GM19043 (cell line): ENCODE measurements at regions not wholly inside any gene's neighbourhood (a gene's known extent, or its start where the extent isn't known, plus 50 kb on each side); places are given as distances from the start of the nearest gene placed in this dataset.
"Not testable (repeated sequence)": the region's sequence is repeated elsewhere in the genome, so short reads cannot be mapped to it uniquely, and the experiment has no call there.

Source experiments
- ATAC-seq: cut with Tn5 transposase; IDR thresholded peaks from one replicate; pipeline ENCODE4 v1.9.1; 2021; ENCODE audit warnings: low read depth; ENCODE audit not compliant: unreplicated experiment

DNA sequence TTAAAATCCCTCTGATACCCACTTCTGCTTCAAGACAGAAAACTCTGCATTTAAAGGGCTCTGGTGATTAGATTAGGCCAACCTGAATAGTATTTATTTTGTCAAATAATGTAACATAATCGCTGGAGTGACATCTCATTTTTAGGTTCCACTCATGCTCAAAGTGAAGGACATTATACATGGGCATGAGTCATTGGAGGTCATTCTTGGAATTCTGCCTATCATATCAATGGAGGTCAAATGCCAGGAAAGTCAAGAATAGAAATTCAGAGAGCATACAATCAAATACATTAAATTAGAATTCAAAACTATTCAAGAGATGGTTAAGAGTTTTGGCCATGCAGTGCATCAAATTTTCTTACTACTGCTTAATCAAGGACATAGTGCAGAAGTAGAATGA, 50.8 kb upstream of the PRSS1 start:
- no peak for ATAC-seq

DNA sequence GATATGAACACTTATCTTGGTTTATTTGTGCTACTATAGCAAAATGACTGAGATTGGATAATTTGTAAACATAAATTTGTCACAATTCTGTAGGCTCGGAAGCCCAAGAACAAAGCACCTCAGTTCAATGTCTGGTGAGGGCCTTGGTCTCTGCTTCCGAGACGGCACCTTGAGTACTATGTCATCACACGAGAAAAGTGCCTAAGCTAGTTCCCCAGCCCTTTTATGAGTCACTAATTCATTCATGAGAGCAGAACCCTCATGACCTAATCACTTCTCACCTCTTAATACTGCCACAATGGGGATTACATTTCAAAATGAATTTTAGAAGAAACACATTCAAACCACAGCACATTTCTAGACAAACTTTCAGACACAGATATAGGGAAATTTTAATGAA, 52.0 kb upstream of the PRSS1 start:
- no peak for ATAC-seq

DNA sequence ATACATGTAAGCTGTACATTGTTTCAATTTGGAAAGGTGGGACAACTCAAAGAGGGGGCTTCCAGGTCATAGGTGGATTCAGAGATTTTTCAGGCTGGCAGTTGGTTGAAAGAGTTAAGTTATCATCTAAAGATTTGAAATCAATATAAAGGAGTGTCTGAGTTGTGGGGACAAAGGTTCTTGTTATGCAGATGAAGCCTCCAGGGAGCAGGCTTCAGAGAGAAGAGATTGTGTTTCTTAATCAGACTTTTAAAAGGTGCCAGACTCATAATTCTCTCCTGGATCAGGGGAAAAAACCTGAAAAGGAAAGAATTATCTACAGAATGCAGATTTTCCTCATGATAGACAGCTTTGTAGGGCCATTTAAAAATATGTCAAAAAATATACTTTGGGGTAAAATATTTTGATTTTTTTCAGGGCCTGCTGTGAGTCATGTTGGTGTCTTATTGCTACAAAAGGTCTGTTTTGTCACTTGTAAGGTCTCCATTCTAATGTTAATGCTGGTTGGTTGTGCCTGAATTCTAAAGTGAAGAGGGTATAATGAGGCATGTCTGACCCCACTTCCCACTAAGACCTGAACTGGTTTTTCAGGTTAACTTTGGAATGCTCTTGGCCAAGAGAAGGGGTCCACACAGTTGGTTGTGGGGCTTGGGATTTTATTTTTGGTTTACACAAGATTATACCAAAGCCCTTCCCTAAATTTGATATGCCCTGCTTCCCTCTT, 52.7 kb upstream of the PRSS1 start:
- ATAC-seq, result no peak

DNA sequence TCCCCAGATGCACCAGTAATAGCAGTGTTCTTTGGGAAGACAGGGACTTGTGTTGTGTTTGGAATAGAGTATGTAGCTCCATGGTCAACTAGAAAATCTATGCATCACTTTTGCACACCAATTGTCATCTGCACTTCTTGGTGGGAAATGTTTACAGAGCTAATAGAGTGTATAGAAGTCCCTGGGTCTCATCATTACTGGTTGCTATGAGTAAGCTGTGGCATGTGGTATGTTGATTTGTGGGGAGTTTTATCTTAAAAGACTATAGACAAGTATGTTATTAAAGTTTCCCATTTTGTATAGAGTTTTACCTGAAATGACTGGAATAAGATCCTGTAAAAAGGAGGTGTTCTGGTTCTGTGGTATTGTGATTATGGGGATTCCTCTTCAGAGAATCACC, 55.4 kb upstream of the PRSS1 start:
- ATAC-seq, result no peak

DNA sequence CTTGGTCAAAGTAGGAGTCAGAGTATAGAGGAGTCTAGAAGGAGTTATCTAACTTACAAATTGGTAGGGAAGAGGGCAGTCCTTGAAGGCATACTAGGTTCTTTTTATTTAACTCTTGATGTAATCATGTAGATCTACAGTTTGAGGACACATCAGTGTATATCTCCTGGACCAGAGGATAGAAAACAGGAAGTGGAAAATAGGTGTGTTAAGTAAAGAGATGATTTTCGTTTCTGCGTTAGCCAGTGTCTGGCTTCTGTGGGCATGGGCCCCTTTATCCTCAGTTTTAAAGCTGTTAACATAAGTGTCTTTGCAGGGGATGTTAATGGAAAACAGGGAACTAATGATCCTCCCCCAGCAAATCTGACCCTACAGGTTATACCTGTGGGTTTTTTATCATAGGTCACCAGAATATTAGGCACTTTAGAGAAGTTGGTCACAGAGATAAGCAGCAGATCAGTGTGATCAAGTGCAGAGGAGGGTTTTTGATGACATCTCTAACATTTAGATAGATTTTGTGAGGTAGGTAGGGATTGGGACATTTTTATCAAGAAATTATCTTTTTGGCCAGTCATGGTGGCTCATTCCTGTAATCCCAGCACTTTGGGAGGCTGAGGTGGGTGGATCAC, 58.6 kb upstream of the PRSS1 start:
- no peak for ATAC-seq

DNA sequence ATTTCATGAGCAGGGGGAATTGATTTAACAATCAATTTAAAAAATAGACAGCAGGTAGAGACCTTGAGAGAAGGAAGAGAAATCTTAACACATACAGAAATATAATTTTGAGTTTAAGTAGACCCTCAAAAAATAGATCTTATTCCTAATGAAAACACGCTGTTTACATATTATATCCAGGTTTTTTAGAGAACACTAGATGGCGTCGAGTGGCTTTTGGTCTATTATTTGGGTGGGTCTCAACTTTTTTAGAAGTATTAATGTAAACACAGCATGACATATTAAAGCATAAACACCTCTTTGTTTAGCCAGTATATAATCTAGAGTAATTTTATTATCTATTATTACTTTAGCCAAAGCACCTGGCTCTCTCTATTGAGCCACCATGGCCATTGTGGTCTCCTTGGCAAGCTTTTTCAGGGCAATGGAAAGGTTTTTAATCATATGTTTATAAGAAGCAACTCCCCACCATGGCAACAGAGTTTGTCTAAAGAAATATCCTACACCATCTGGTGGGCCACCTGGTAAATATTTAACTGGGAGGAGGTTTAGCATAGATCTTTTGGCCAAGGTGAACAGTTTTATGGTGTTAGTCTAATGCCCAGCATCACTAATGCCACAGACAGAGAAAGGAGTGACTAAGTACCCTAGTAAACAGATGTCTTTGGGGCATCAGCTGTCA, 59.7 kb upstream of the PRSS1 start:
- no peak for ATAC-seq

DNA sequence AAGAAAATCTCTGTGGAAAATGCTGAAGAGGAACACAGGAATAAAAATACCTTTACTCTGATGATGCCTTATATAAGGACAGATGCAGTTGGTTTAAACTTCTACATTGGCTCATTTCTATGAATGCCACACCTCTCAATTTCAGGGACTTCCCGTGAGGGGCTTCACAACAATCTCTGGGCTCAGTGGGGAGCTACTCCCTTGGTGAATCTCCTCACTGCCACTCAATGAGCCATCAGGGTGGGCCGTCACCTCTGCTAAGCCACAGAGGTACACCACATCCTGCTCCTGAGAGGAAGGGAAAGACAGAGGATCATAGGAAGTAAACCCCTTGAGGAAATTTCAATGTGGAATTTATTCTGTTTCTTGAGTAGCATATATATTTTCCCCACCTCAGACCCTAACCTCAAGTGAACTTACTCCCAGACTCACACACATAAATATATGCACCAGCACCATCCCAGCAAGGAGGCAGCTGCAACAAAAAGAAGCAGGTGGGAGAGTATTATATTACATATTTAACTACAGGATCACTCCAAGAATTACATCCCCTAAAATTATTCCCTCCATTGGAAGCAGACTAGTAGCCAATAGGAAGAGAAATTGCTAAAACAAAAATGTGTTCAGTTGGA, 63.3 kb upstream of the PRSS1 start:
- ATAC-seq, result no peak

DNA sequence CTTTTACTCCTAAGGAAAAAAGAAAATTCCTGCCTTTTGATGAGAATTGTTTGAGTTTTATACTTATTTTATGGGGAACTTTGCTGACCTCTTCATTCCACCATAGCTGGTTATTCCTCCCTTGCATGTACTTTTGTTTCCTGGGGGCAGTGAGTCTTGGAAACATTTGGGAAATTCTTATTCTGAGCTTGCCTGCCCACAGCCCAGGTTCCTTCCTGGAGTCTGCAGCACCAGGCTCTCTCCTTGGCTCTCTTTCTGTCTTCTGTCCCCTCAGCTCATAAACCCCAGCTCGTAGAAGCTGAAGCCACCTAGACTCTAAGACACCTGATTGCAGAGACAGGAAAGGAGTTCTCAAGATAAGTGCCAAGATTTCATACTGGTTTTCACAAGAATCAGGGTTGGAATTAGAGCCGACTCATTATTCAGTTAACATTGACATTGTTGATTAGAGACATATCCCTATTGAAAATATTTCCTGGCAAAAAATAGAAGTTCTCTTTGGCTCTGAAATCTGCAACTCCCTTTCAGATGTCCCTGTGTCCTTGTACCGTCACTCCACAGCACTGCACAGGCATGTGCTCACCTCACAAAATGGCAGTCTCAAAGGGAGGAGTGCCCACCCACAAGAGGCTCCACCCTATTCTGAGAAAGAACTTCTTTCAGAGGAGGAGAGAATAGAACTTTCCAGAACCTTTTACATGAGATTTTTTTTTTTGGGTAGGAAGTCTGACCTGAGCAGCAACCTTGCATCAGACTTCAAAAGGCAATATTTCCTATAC, 67.8 kb upstream of the PRSS1 start:
- ATAC-seq, result no peak

DNA sequence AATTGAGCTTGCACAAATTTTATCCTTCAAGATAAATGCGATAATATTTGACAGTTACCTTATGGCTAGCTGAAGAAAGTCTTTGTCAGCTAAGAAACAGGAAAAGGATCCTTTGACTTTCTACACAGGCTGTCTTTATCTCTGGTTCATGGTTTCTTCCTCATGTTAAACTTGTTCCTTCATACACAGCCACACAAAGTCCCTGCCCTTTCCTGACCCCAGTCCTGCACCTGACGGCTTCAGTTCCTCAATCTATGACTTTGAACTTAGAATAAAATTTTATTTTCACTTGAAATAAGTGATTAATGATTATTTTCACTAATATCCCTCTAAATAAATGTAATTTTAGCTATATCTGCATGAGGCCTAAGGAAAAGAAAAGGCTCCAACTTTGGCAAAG, 77.8 kb upstream of the PRSS1 start:
- no peak for ATAC-seq

DNA sequence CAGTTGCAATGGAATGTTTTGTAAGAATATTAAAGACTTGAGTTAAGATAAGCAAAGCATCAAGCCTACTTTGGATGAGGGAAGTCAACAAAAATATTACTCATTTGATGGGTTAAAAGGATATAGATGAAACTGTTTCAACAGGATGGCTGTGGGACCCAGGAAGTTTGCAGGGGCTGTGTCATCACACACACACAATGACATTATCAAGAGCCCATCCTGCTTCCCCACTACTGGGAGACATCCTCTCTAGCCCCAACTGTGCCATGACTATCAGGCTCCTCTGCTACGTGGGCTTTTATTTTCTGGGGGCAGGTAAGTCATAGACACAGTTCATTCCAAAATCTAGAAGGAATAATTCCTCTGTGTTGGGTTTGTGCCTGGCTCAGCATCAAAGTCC, 78.8 kb upstream of the PRSS1 start:
- no peak for ATAC-seq

DNA sequence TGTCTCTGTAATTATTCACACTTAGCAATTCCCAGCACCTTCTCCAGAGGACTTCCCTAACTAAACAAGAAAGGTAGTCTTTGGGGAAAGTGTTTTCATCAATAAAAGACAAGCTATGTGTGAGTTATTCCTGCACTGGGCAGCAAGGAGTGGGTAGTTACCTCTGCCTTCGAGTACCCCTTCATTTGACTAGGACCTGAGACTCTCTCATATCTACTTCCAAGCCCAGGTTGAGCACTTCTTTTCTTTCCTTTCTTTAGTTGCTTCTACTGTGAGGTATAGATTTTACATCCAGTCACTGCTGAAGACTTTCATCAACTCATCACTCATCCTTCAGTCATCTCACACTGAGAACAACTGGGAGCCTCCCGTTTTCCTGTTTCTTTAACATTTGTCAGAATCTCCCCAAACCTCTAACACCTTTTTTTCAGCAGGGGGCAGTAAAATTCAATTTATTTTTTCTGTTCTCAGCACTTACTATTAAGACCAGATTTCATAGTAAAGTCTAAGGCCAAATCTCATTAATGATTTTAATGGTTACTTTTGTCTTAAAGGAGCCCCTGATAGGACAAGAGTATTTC, 80.1 kb upstream of the PRSS1 start:
- no peak for ATAC-seq

DNA sequence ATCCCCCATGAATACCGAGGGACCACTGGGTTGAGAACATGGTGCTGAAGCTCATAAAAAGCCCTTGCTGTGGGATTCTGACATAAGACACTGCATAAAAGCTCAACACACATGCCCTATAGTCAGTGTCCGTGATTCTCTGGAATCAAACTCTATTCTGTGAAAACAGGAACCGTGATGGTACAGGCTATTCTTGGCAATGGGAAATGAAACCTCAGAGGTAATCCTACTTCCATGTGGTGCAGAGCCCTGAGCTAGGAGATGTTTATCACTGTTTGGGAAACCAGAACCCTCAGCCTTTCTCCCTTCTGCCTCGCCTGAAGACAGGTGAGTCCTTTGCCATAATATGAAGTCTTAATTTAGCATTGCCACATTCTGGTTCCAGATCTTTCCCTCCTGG, 80.8 kb upstream of the PRSS1 start:
- ATAC-seq, result no peak

DNA sequence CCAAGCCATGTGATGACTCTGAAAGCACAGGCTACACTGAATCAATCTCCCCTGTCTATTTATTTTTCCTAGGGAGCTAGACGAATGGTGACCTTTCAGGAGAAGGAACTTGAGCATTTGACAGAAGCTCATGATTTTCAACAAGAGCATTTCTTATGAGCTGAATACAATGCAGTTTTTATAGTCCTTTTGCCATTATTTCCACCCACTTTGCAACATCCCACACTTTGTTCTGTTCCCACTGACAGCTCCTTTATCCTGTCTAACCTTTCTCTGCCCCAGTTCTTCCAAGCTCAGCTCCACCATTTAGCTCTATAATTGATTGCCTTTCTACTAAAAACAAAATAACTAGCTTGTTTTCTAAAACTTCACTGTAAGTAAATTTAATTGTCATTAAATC, 91.9 kb upstream of the PRSS1 start:
- no peak for ATAC-seq

DNA sequence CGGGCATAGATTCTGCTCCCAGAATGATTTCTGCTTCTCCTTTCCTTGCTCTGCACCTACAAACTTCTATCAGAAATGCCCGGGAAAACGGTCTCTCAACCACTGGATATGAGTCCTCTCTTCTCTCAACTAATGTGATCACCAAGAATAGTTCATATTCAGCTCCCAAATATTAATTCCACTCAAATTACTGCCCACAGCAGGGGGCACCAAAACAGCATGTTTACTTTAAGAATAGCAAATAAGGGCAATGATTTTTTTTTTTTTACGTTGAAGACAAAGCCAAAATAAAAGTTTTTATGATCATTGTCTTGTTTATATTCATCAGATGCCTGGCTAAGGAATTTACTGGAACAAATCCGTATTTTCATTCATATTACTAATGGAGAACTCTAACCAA, 94.9 kb upstream of the PRSS1 start:
- ATAC-seq, result no peak

DNA sequence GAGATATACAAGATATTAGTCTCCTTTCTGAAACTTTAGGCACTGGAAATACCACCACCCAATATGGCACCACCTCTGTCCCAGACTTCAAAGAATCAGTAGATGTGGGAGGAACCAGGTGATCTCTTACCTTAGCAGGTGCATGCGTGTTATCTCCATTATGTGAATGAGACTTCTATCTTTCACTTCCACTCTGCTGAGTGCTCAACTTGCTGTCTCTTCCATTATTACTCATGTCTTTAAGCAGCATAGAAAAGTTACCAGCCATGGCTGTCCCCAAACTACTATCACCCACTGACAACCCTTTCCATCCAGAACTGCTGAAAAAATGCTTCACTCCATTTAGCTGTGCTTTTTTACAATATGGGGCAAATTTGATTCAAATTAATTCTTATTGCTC, 101.5 kb upstream of the PRSS1 start:
- ATAC-seq, result no peak

DNA sequence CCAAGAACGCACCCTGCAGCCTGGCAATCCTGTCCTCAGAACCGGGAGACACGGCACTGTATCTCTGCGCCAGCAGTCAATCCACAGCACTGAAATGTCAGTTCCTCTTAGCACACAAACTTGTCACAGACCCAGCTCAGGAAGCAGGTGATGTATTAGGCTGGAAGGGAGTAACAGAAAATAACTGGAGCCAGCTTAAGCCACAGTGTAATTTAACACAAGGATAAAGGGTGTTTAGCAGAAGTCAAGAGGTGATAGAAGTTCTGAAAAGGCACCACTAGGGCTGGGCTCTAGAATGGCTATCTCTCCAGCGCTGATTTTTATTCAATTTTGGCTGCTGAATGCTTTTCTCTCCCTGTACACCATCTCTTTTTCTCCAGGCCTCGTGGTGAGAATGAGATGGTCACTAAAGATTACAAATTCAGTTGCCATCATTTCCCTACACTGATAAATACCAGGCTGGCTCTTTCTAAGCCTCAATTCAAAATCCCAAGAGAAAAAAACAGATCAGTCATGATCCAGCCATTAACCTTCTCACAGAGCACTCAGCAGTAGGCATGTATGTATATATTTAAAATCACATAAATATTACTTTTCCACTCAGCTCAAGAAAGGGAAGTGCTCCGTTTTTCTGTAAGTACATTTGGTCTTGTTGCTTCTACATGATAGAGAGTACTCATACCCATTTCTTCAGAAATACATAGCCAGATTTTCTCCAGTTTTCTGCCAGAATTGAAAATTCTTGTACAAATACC, 102.7 kb upstream of the PRSS1 start:
- ATAC-seq, result no peak

DNA sequence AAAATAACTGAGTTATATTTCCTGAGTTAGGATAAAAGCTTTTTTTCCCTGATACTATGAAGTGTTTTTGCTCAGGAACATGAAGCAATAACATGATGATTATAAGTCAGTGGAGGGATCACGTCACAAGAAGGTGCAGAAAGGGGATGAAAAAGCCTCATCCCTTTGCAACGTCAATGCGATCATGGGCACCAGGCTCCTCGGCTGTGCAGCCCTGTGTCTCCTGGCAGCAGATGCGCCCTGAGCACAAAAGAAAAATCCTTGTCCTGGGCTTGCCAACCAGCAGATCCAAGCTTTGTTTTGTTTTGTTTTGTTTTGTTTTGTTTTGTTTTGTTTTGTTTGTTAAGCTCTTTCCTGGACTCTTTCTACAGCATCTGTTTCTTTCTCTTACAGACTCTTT, 103.5 kb upstream of the PRSS1 start:
- ATAC-seq, result no peak

DNA sequence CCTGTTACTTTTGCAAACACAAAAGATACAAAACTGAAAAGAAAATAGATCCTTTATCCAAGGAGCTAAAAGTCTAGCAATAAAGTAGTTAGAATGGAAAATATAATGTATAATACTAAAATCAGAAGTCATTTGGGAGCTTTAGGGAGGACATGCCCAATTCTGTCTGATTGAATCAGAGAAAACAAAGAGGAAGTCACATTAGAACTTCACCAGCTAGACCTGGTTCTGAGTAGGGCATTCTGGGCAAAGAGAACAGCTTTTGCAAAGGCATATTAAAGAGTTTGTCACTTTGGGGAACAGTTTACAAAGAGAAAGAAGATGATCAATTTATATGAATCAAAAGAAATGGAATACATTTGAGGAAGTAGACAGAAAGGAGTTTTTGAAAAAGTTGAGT, 107.0 kb upstream of the PRSS1 start:
- no peak for ATAC-seq

DNA sequence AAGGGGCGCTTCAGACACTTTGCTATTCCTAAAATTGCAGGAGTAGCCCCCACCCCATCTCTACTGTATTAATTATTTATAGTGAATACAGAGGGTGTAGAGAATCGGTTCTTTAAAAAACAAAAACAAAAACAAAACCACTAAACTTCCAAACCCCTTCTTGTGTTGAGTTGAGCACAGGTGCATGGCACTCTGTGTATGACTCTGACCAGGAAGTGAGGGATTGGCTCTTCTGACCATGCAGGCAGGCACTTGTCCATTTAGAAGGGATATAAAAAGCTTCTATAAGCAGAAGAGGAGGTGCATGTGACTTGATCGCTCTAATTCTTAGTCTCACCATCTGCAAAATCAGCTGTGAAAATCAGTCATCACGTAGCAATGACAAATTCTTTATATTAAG, 108.0 kb upstream of the PRSS1 start:
- not testable (repeated sequence) for ATAC-seq

DNA sequence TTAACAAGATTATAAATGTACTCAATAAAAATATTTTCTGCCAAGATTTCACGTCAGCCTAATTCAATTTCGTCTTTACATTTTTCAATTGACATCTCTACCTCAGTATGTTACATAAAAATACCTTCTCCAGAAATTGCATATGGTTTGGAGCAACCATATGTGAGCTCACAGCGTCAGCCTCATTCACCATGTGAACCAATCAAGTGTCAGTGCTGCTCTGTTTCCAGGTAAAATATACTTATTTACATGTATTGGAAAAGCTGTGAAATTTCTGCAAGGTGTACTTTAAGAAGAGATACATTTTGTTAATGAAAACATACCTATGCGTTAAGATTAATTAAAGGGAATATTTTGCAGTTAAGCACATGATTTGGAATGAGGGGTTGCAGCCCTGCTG, 110.7 kb upstream of the PRSS1 start:
- no peak for ATAC-seq
